GM21367 (cell line): ENCODE measurements at regions not wholly inside any gene's neighbourhood (a gene's known extent, or its start where the extent isn't known, plus 50 kb on each side); places are given as distances from the start of the nearest gene placed in this dataset.
"Not testable (repeated sequence)": the region's sequence is repeated elsewhere in the genome, so short reads cannot be mapped to it uniquely, and the experiment has no call there.

ENCODE experiments used
- ATAC-seq: cut with Tn5 transposase; IDR thresholded peaks from one replicate; pipeline ENCODE4 v1.9.1; 2021; ENCODE audit not compliant: unreplicated experiment

DNA sequence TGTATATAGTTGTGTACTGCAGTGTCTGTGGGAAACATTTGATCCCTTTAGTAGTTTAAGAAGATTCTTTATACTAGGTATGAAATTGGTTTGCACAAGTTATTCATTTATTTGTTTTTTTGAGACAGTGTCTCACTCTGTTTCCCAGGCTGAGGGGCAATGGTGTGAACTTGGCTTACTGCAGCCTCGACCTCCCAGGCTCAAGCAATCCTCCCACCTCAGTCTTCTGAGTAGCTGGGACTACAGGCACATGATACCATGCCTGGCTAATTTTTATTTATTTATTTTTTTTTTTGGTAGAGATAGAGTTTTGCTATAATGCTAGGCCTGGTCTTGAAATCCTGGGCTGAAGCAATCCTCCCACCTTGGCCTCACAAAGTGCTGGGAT lies 209.4 kb downstream of the RASSF9 start:
- ATAC-seq, result no peak

DNA sequence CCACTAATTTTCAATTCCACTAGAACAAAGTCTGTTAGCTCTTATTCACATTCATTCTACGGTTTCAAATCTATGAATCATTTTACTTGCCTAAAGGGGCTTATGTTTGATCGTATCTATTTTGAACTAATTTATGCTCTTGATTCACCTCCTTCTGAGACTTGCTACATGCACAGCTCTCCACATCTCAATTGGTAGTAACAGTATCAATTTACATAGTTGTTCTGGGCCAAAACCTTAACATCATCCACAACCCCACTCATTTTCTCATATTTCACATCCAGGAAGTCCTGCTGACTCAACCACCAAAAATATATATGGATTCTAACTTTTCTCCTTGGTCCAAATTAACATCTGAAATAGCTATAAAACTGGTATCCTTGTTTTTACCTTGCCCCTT lies 208.6 kb downstream of the RASSF9 start:
- ATAC-seq, result no peak

DNA sequence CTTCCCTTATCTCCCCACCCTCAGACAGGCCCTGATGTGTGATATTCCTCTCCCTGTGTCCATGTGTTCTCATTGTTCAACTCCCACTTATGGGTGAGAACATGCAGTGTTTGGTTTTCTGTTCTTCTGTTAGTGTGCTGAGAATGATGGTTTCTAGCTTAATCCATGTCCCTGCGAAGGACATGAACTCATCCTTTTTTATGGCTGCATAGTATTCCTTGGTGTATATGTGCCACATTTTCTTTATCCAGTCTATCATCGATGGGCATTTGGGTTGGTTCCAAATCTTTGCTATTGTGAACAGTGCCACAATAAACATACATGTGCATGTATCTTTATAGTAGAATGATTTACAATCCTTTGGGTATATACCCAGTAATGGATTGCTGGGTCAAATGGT lies 207.6 kb downstream of the RASSF9 start:
- not testable (repeated sequence) for ATAC-seq

DNA sequence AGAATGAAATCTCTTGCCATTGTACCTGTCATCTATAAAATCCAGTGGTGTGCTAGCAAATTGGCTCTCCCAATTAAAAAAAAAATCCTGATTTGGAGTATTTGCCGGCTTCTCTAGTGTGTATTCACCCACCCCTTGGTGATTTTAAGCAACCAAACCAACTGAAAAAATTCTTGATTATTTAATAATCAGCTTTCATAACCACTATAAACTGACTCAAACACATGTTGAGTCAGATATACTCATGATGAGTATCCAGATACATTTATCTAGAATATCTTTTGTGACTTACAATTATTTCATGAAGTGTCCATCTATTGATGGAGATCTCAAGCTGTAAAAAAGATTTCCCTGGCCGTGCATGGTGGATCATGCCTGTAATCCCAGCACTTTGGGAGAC lies 205.4 kb downstream of the RASSF9 start:
- no peak for ATAC-seq

DNA sequence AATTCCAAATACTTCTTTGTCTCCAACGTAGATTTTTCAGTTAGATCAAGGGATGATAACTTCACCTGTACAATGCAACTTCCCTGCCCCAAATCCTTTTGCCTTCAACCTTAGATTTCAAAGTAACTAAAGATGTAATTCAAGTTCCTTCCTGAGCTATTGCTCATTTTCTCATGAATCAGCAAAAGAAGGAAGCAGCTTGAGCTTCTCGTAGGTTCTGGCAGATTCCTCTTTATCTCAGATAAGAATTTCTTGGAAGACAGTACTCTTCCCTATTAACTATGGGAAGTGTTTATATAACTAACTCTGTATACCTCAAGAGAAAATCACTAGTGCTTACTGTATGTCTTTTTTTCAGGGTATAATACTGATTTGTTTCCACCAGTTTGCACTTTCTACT lies 203.8 kb downstream of the RASSF9 start:
- ATAC-seq, result no peak

DNA sequence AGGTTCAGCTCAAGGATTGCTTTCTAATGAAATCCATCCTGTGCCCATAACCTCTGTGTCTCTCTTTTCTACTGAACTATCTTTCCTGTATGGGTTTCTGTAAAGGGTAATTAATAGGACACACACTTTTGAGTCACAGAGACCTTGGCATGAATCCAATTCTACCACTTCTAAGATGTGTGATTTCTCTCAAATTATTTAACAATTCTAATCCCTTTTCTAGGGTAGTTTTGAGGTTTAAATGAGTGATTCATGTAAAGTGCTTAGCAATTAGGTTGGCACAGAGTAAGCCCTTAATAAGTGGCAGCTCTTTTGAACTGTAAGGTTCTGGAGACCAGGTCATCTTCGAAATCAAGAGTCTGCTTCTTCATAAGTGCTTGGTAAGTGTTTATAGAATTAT lies 202.7 kb downstream of the RASSF9 start:
- no peak for ATAC-seq

DNA sequence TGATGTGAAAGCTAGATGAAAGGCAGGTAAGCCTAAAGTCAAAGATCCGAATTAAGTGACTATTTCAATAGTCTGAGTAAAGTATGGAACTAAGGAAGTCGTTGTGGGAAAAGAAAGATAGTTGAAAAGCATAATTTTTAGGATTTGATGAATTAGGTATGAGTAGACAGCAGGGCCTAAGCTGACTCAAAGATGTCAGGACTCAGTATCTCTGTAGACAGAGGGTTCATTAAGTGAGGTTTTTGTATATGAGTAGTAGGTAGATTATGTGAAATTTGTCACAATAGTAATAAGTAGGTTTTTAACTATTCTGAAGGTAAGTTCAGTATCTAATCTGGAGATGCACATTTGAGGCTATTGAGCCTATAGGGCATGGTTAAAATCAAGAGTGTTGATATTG lies 196.4 kb downstream of the RASSF9 start:
- ATAC-seq, result no peak

DNA sequence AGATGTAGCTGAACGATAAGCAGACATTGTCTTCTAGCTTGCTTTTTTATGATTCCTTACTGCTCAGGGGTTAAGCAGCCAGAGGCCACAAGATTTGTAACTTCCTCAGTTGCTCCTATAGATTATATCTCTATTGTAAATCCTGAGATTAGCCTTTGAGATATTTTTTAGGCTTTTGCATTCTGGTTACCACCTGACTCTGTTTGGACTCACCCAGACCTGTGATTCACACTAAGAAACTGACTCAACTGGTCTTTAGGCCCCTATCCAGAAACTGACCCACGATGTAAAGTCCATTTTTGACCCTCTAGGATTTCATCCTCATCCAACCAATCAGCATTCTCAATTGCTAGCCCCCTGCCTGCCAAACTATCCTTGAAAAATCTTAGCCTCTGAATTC lies 194.4 kb downstream of the RASSF9 start:
- ATAC-seq, result no peak

DNA sequence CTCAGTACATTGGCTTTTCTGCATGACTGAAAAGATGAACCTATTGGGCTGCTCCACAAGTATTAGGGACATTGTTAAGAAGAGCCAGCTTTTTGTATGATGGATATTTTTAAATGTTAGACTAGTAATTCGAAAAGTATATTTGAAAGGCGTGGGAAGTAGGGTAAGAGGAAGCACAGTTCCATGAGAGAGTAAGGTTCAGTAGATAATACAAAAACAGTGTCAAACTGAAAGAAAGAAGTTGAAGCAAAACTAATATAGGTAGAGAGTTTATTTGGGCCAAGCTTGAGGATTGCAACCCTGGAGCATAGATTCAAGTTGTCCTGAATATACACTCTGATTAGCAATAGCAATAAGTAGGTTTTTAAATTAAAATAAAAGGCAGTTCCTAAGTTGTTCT lies 193.9 kb downstream of the RASSF9 start:
- no peak for ATAC-seq

DNA sequence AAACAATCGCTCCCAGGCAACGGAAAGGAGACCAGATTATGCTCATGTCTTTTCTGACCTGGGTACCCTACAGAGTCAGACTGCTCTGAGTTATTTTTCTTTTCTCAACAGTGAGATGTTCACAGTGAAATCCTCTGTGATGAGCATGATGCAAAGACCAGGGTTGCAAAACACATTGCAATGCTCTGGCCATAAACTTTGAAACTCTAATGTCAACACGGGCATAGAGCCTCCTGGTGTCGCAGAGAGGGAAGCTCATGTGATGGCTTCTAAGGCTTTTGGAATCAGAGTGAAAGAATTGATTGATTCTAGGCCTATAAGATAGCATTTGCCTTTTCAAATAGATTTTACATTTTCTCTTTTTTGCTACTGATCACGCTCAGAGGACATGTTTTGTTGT lies 193.4 kb downstream of the RASSF9 start:
- no peak for ATAC-seq

DNA sequence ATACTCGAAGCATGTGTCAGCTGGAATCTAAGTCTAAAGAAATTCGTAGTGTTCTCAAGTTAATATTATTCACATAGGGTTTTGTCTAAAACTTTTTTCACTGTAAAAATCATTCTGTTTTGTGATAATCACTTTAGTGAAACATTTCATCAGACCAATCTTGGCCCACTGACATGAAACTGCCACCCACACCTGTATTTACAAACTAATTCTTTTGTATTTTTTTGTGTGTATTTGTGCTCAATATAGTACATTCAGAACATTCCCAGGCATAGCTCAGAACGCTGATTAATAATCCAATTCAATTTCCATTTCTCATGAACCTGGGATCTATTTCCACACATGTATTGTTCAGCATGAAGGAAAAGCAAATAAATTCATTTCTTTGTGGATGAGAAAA lies 191.7 kb downstream of the RASSF9 start:
- ATAC-seq, result no peak

DNA sequence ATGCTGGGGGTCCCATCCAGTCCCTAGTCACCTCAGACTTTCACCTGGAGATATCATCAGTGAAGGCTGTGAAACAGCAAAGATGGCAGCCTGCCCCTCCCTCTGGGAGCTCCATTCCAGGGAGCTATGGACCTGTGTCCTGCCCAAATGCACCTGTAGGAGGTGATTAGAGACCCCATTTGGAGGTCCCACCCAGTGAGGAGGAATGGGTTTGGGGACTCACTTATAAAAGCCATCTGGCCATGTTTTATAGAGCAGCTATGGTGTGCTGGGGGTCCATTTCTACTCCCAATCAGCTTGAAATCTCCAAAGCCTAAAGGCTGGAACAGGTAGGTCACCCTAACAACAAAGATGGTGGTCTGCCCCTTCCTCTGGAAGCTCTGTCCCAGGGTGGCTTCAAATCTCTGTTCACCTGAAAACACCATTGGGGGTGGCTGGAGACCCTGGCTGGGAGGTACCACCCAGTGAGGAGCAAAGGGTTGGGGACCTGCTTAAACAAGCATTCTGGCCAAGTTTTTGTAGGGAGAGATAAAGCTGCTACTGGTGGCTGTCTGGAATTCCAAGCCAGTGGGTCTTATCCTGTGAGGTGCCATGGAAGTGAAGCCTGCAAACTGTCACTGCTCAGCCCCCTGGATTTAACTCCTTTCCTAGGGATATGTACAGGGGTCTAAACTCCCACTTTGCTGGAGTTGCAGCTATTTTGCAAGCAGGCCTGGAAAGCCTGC lies 182.3 kb downstream of the RASSF9 start:
- ATAC-seq, result no peak

DNA sequence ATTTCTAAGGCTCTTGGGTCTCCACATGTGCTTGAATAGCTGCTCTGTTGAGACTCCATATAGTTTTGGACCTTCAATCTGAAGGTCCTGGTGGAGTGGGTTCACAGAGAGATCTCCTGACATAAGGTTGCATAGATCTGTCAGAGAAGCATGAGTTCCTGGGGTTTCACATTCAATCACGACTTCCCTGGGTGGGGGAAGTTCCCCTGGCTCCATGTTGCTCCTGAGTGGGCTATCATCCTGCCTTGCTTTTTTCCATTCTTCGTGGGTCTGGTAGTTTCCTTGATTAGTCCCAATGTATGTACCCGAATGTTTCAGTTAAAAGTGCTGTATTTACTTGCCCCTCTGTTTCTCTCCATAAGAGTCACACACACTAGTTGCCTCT lies 181.8 kb downstream of the RASSF9 start:
- no peak for ATAC-seq

DNA sequence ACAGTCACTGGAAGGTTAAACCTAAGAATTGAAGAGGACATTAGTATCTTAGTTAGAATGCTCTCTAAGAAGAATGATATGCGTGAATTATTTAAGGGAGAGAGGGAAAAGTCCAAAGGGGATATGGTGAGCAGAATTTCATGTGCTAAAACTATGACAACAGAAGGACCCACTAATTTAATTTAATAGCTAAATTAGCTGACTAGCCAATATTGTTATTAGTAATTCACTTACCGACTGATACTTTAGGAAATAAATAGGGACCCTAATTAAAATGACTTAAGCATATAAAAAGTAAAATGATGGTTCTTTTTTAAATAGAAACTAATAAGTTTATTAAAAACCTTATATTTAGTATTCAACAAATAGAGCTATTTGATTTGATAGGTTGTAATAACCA lies 179.6 kb downstream of the RASSF9 start:
- no peak for ATAC-seq

DNA sequence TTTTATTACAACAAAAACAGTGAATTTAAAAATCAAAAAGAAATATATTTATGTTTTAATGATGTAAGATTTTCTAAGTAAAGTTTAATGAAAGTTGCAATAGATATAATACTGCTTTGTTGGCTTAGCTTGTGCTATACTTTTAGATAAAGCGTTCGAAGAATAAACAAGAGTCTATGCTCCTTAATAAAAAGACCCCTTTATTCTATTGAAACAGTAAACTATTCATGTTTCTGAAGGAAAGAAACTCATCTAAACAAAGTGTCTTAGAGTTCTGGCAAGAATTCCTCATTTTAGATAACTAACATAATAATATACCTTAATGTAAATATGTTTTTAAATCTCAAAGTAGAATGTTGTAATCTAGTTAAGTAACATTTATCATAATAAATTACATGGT lies 179.0 kb downstream of the RASSF9 start:
- no peak for ATAC-seq

DNA sequence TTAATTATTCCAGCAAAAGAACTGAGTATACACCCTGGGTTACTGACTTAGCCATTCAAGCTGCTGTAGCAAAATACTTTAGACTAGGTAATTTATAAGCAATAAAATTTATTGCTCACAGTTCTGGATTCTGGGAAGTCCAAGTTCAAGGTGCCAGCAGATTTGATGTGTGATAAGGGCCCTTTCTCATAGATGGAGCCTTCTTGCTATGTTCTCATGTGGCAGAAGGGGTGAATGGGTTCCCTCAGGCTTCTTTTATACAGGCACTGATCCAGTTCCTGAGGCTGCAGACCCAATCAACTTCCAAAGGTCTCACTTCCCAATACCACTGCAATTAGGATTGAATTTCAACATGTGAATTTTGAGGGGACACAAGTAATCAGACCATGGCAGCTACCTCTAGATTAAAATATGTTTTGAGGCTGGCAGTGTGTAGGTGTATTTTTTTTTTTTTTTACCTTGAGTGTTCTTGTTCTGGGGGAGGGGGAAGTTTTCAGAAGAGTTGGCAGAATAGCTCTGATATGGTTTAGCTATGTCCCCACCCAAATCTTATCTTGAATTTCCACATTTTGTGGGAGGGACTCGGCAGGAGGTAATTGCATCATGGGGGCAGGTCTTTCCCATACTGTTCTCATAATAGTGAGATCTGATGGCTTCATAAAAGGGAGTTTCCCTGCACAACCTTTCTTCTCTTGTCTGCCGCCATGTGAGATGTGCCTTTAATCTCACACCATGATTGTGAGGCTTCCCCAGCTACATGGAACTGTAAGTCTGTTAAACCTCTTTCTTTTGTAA lies 178.2 kb downstream of the RASSF9 start:
- ATAC-seq, result no peak

DNA sequence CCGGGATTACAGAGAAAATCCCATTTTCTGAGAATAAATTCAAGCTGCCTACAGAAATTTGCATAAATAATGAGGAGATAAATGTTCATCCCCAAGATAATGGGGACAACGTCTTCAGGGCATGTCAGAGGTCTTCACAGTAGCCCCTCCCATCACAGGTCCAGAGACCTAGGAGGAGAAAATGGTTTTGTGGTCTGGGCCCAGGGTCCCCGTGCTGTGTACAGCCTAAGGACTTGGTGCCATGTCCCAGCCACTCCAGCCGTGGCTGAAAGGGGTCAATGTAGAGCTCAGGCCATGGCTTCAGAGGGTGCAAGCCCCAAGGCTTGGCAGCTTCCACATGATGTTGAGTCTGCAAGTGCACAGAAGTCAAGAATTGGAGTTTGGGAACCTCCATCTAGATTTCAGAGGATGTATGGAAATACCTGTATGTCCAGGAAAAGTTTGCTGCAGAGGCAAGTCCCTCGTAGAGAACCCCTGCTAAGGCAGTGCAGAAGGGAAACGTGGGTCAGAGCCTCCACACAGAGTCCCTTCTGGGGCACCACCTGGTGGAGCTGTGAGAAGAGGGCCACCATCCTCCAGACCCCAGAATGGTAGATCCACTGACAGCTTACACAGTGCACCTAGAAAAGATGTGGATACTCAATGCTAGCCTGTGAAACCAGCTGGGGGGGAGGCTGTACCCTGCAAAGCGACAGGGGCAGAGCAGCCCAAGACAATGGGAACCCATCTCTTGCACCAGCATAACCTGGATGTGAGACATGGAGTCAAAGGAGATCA lies 176.3 kb downstream of the RASSF9 start:
- no peak for ATAC-seq

DNA sequence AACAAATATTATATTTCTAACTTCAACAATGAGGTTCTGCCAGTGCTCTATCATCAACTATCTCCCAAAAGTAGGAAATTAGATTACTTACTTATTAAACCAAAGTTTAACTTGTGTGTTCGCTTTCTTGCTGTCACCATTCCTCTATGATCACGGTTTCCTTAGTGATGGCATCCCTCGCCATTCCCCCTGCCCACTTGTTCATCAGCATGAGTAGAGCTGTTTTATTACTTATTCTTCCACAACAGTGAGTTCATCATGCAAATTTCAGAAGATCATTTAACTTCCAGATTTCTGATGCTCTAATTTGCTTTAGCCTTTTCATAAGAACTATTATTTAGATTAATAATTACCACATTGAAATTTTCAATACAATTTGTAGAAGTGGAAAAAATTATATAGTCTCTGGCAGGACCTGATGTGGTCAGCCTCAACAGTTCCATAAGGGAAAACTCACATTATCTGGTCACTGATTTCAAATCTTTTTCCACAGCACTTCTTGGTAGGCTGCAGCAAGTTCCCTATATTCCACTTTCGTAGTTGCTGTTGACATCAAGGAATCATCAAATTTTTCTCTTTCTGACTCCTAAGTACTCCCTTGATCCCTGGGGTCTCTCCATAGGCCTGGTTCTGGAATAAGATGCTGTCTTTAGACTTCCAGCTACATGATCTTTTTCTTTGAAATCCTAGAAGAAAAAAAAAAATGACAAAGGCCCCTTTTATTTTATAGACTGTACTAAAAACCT lies 174.6 kb downstream of the RASSF9 start:
- ATAC-seq, result no peak

DNA sequence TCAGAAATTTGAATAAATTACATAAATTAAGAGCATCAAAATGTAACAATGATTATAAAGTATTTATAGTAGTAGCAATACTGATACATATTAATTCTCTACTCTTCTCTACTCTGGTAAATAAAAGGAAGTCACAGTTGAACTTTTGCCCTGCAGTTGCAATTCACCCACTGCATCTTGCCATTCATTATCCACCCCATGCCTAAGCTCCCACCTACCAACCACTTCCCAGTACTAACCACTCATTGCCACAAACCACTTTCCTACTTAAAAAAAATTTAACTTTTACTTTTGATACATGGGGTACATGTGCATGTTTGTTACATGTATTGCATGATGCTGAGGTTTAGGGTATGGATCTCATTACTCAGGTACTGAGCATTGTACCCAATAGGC lies 174.0 kb downstream of the RASSF9 start:
- ATAC-seq, result no peak

DNA sequence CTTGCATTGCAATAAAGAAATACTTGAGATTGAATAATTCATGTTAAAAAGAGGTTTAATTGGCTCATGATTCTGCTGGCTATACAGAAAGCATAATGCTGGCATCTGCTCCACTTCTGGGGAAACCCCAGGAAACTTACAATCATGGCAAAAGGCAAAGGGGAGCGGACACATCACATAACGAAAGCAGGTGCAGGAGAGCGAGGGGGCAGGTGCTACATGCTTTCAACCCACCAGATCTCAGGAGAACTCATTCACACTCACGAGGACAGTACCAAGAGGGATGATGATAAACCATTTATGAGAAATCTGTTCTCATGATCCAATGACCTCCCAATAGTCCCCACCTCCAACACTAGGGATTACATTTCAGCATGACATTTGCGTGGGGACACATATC lies 172.6 kb downstream of the RASSF9 start:
- ATAC-seq, result no peak

DNA sequence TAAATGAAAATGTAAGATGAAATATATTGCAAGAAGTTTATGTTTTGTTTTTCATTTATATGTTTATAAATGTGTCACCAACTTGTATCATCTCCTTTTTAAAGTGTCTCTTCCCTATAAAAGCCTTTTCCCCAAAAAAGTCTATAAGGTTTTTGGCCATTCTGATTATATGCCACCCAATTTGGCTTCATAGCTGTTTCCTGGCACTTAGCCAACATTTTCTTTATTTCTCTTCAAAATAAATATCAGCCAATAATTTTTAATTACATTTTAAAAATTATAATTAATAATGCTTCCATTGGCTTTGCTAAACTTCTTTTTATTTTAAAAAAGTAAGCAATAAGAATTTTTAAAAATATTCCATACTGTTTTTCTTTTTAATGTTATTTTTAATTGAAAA lies 171.8 kb downstream of the RASSF9 start:
- ATAC-seq, result no peak
